CD4-positive, CD25-positive, alpha-beta regulatory T cell (primary cell): ENCODE measurements at regions not wholly inside any gene's neighbourhood (a gene's known extent, or its start where the extent isn't known, plus 50 kb on each side); places are given as distances from the start of the nearest gene placed in this dataset.

ENCODE experiments used
- ATAC-seq, 2 donors: fragments of 150-1000 bp; cut with Tn5 transposase; one replicate each; pipeline ENCODE4 v1.10.0; 2021; ENCODE audit warnings: low read depth in 2 of 2, moderate number of reproducible peaks in 2 of 2, moderate library complexity in 1 of 2
- DNase-seq, 3 donors: peaks; one replicate each; pipeline versions ENCODE4 v3.0.0 to v3.0.0-alpha.2; 2012 to 2022; ENCODE audit warnings: mixed read lengths in 1 of 3
- H3K27ac ChIP-seq: one replicate; pipeline ENCODE4 v1.7.0; 2013; ENCODE audit warnings: mild to moderate bottlenecking, low read length; ENCODE audit not compliant: insufficient read depth, poor library complexity, severe bottlenecking
- H3K27me3 ChIP-seq: one replicate; pipeline ENCODE4 v1.7.0; 2013; ENCODE audit warnings: low read length; ENCODE audit not compliant: control insufficient read depth, insufficient read depth
- H3K36me3 ChIP-seq: one replicate; pipeline ENCODE4 v1.7.0; 2013; ENCODE audit warnings: mild to moderate bottlenecking, low read length, moderate library complexity; ENCODE audit not compliant: control insufficient read depth, insufficient read depth
- H3K4me1 ChIP-seq: 2 replicates; pipeline ENCODE4 v1.7.0; 2013; ENCODE audit warnings: mild to moderate bottlenecking, low read length; ENCODE audit not compliant: insufficient read depth, control insufficient read depth, poor library complexity, severe bottlenecking
- H3K4me3 ChIP-seq: one replicate; pipeline ENCODE4 v1.7.0; 2013; ENCODE audit warnings: low read depth, mild to moderate bottlenecking, low read length, moderate library complexity
- H3K9me3 ChIP-seq, 2 experiments: 1 replicate in 1 of 2; 2 replicates in 1 of 2; pipeline ENCODE4 v1.7.0; 2013; ENCODE audit warnings: low read length in 2 of 2, mild to moderate bottlenecking in 1 of 2, moderate library complexity in 1 of 2; ENCODE audit not compliant: control insufficient read depth in 2 of 2
- H3K27ac Mint-ChIP-seq, 3 donors: one replicate each; pipeline ENCODE4 v1.8.0; 2020 to 2022; ENCODE audit warnings: mild to moderate bottlenecking in 3 of 3, mixed read lengths in 3 of 3, moderate library complexity in 2 of 3
- H3K27me3 Mint-ChIP-seq: one replicate; pipeline ENCODE4 v1.8.0; 2022; ENCODE audit warnings: mild to moderate bottlenecking, mixed read lengths
- H3K36me3 Mint-ChIP-seq: one replicate; pipeline ENCODE4 v1.8.0; 2020; ENCODE audit warnings: mixed read lengths
- H3K4me1 Mint-ChIP-seq, 4 donors: one replicate each; pipeline ENCODE4 v1.8.0; 2020 to 2022; ENCODE audit warnings: mixed read lengths in 4 of 4, mild to moderate bottlenecking in 1 of 4
- H3K4me3 Mint-ChIP-seq, 4 donors: one replicate each; pipeline ENCODE4 v1.8.0; 2020 to 2022; ENCODE audit warnings: mild to moderate bottlenecking in 4 of 4, mixed read lengths in 4 of 4, moderate library complexity in 3 of 4
- H3K9me3 Mint-ChIP-seq, 7 donors: one replicate each; pipeline ENCODE4 v1.8.0; 2020 to 2022; ENCODE audit warnings: mixed read lengths in 7 of 7, mild to moderate bottlenecking in 3 of 7, moderate library complexity in 2 of 7

- DNase-seq = no peak
These were observed 152.2 kb downstream of the GADD45G start for GRCh38 chr9:89756891-89757537.

GRCh38 chr9:89757776-89758528 lies 153.1 kb downstream of the GADD45G start:
- Histone ChIP-seq H3K9me3 (no peaks in the 10 kb centered on the region), H3K27me3 (no peaks in the 10 kb centered on the region), H3K36me3 (no peaks in the 10 kb centered on the region), H3K4me1 (no peaks in the 10 kb centered on the region), H3K27ac (no peak overlapping the region), H3K4me3 (no peak overlapping the region)
- no peak overlapping the region for H3K4me3 Mint-ChIP-seq
- H3K27ac Mint-ChIP-seq = peak overlapping the region in 1 of 3 donors; percentile 82
- peaks cover 0 to 3% (median 0%) of the 10 kb centered on the region in 4 donors for H3K4me1 Mint-ChIP-seq
- H3K27me3 Mint-ChIP-seq = peaks cover 5% of the 10 kb centered on the region
- no peaks in the 10 kb centered on the region for H3K36me3 Mint-ChIP-seq
- ATAC-seq (no peak), DNase-seq (no peak)
- no peaks in the 10 kb centered on the region for H3K9me3 Mint-ChIP-seq

More at GRCh38 chr9:89756891-89757537, 152.2 kb downstream of the GADD45G start:
- no peaks in the 10 kb centered on the region for H3K36me3 ChIP-seq
- Mint-ChIP-seq H3K27me3 (no peaks in the 10 kb centered on the region), H3K27ac (peak overlapping the region in 1 of 3 donors; percentile 82), H3K9me3 (no peaks in the 10 kb centered on the region), H3K36me3 (no peaks in the 10 kb centered on the region), H3K4me3 (no peak overlapping the region), H3K4me1 (peaks cover 0 to 3% (median 0%) of the 10 kb centered on the region in 4 donors)
- H3K27me3 ChIP-seq = no peaks in the 10 kb centered on the region
- ATAC-seq = no peak
- H3K4me3 ChIP-seq = no peak overlapping the region
- H3K4me1 ChIP-seq = no peaks in the 10 kb centered on the region
- no peaks in the 10 kb centered on the region for H3K9me3 ChIP-seq
- no peak overlapping the region for H3K27ac ChIP-seq

- no peaks in the 10 kb centered on the region for H3K36me3 Mint-ChIP-seq
- no peak overlapping the region for H3K4me3 Mint-ChIP-seq
- H3K27ac Mint-ChIP-seq = no peak overlapping the region
These were observed 154.8 kb downstream of the GADD45G start for GRCh38 chr9:89759572-89759971.

GRCh38 chr9:89760123-89760522 lies 155.3 kb downstream of the GADD45G start:
- no peak overlapping the region for H3K27ac ChIP-seq
- H3K9me3 ChIP-seq = no peaks in the 10 kb centered on the region
- Mint-ChIP-seq H3K36me3 (no peaks in the 10 kb centered on the region), H3K9me3 (no peaks in the 10 kb centered on the region), H3K4me1 (peaks cover 0 to 3% (median 0%) of the 10 kb centered on the region in 4 donors), H3K27ac (no peak overlapping the region), H3K27me3 (peaks cover 15% of the 10 kb centered on the region), H3K4me3 (no peak overlapping the region)
- no peak overlapping the region for H3K4me3 ChIP-seq
- no peaks in the 10 kb centered on the region for H3K27me3 ChIP-seq
- DNase-seq (no peak), ATAC-seq (no peak)
- H3K4me1 ChIP-seq = no peaks in the 10 kb centered on the region
- H3K36me3 ChIP-seq = no peaks in the 10 kb centered on the region

More at GRCh38 chr9:89759572-89759971, 154.8 kb downstream of the GADD45G start:
- H3K9me3 Mint-ChIP-seq = no peaks in the 10 kb centered on the region
- no peaks in the 10 kb centered on the region for H3K27me3 ChIP-seq
- no peaks in the 10 kb centered on the region for H3K4me1 ChIP-seq
- H3K4me1 Mint-ChIP-seq = peaks cover 0 to 3% (median 0%) of the 10 kb centered on the region in 4 donors
- H3K27ac ChIP-seq = no peak overlapping the region
- H3K36me3 ChIP-seq = no peaks in the 10 kb centered on the region
- H3K27me3 Mint-ChIP-seq = peaks cover 13% of the 10 kb centered on the region
- H3K4me3 ChIP-seq = no peak overlapping the region
- DNase-seq (no peak), ATAC-seq (no peak)
- no peaks in the 10 kb centered on the region for H3K9me3 ChIP-seq

GRCh38 chr9:89764217-89764616 lies 159.4 kb downstream of the GADD45G start:
- H3K4me1 ChIP-seq = no peaks in the 10 kb centered on the region
- no peak overlapping the region for H3K4me3 ChIP-seq
- no peaks in the 10 kb centered on the region for H3K27me3 ChIP-seq
- no peaks in the 10 kb centered on the region for H3K9me3 Mint-ChIP-seq
- ATAC-seq = no peak
- no peaks in the 10 kb centered on the region for H3K36me3 ChIP-seq
- no peaks in the 10 kb centered on the region for H3K36me3 Mint-ChIP-seq
- H3K27ac ChIP-seq = no peak overlapping the region
- no peaks in the 10 kb centered on the region for H3K9me3 ChIP-seq
- peaks cover 0 to 3% (median 0%) of the 10 kb centered on the region in 4 donors for H3K4me1 Mint-ChIP-seq
- no peak for DNase-seq
- H3K4me3 Mint-ChIP-seq = no peak overlapping the region
- H3K27ac Mint-ChIP-seq = no peak overlapping the region
- peaks cover 31% of the 10 kb centered on the region for H3K27me3 Mint-ChIP-seq

- peaks cover 0 to 3% (median 0%) of the 10 kb centered on the region in 4 donors for H3K4me1 Mint-ChIP-seq
- H3K27ac Mint-ChIP-seq = no peak overlapping the region
- ATAC-seq (no peak), DNase-seq (no peak)
- H3K27me3 Mint-ChIP-seq = peaks cover 36% of the 10 kb centered on the region
- Histone ChIP-seq H3K27me3 (no peaks in the 10 kb centered on the region), H3K27ac (no peak overlapping the region), H3K36me3 (no peaks in the 10 kb centered on the region), H3K9me3 (no peaks in the 10 kb centered on the region), H3K4me1 (no peaks in the 10 kb centered on the region), H3K4me3 (no peak overlapping the region)
- H3K36me3 Mint-ChIP-seq = no peaks in the 10 kb centered on the region
- H3K4me3 Mint-ChIP-seq = no peak overlapping the region
- H3K9me3 Mint-ChIP-seq = no peaks in the 10 kb centered on the region
These were observed 160.6 kb downstream of the GADD45G start for GRCh38 chr9:89765211-89765946.

GRCh38 chr9:89766991-89767390 lies 162.2 kb downstream of the GADD45G start:
- Histone ChIP-seq H3K4me3 (no peak overlapping the region), H3K27ac (no peak overlapping the region), H3K27me3 (no peaks in the 10 kb centered on the region), H3K9me3 (no peaks in the 10 kb centered on the region), H3K4me1 (no peaks in the 10 kb centered on the region), H3K36me3 (no peaks in the 10 kb centered on the region)
- no peak for ATAC-seq
- H3K27ac Mint-ChIP-seq = no peak overlapping the region
- no peaks in the 10 kb centered on the region for H3K36me3 Mint-ChIP-seq
- H3K4me1 Mint-ChIP-seq = peaks cover 0 to 3% (median 1%) of the 10 kb centered on the region in 4 donors
- H3K9me3 Mint-ChIP-seq = no peaks in the 10 kb centered on the region
- peaks cover 47% of the 10 kb centered on the region for H3K27me3 Mint-ChIP-seq
- H3K4me3 Mint-ChIP-seq = no peak overlapping the region
- no peak for DNase-seq
